ENCODE measurements at regions not wholly inside any gene's neighbourhood (a gene's known extent, or its start where the extent isn't known, plus 50 kb on each side); places are given as distances from the start of the nearest gene placed in this dataset.
"Not testable (repeated sequence)": the region's sequence is repeated elsewhere in the genome, so short reads cannot be mapped to it uniquely, and the experiment has no call there.

DNA sequence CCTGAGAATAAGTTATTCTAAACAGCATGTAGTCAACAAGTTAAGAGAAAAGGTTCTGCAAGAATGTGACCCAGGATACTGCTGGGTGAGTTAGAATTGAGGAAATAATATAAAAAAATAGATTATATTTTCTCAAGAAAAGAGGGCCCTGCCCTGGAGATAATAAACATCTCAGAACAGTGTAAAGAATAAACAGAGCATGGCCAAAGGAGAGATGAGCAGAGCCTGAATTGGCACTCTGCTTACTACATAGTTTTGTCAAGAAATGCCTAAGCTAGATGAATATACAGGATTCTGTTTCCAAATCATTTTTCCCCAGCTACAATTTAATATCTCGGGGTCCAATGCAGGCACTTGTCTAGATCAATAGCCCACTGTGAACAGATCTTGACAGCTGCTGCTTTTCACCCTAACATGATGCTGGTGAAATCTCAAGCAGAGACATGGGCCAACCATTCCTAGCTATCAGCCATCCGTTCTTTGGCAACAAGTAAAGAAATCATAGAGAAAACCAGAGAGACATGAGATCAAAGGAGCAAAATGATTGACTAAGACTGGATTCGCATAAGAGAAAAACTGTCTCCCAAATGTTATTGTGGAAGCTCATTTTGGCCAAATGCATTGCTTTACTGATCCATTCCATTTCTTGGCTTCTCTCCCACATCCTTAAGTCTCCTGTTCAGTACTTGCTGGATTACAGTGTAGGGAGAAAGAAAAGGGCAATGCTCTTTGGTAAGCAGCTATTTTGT lies 173.2 kb downstream of the PRELID2 start:
- DNase-seq = no peak
- ATAC-seq = no peak
- intact Hi-C loops (cut with micrococcal nuclease) = no loop called here

DNA sequence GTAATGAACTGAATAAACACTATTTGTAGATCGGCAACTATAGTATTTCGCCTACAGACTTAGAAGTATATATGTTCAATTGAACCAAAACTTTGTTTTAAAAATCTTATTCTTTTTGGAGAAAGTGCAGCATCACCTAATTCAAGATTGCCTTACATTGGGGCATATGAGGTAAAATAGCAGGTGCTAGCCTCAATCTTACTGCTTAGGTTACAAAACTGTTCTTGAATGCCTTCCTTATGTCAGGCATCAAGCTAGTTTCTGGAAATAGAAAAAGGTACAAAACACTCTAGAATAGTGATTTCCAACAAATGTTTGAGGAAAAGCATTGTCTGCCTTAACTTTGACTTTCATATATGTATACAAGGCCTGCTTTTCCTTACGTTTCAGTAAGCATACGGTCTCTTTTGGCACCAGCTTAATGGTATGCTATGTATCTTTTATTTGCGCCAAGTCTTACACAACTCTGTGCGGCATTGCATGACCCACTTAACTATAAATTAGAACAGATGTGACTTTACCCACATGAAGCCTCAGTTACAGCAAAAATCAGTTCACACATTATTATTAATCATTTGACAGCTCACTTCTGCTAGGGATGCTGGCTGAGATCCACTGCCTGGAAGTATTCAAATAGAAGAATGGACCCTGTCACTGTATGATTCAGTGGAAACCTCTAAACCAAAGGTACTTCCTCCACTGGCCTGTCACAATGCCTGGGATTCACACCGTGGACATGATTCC lies 174.1 kb downstream of the PRELID2 start:
- intact Hi-C loops (cut with micrococcal nuclease) = no loop called here
- ATAC-seq = no peak

DNA sequence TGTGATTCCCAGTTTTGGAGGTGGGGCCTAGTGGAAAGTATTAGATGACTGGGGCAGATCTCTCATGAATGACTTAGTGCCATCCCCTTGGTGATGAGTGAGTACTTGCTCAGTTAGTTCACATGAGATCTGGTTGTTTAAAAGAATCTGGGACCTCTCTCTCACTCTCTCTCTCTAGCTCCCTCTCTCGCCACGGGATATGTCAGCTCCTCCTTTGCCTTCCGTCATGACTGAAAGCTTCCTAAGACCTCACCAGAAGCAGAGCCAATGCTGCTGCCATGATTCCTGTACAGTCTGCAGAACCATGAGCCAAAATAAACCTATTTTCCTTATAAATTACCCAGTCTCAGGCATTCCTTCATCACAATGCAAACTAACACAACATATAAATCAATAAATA lies 176.7 kb downstream of the PRELID2 start:
- DNase-seq = no peak
- intact Hi-C loops (cut with micrococcal nuclease) = no loop called here
- ATAC-seq = no peak

More for the DNA sequence above, 174.1 kb downstream of the PRELID2 start:
- DNase-seq = no peak

DNA sequence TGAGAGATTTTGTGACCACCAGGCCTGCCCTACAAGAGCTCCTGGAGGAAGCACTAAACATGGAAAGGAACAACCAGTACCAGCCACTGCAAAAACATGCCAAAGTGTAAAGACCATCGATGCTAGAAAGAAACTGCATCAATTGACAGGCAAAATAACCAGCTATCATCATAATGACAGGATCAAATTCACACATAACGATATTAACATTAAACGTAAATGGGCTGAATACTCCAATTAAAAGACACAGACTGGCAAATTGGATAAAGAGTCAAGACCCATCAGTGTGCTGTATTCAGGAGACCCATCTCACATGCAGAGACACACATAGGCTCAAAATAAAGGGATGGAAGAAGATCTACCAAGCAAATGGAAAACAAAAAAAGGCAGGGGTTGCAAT lies 182.4 kb downstream of the PRELID2 start:
- intact Hi-C loops (cut with micrococcal nuclease); DNase-seq; ATAC-seq: not testable (repeated sequence)

DNA sequence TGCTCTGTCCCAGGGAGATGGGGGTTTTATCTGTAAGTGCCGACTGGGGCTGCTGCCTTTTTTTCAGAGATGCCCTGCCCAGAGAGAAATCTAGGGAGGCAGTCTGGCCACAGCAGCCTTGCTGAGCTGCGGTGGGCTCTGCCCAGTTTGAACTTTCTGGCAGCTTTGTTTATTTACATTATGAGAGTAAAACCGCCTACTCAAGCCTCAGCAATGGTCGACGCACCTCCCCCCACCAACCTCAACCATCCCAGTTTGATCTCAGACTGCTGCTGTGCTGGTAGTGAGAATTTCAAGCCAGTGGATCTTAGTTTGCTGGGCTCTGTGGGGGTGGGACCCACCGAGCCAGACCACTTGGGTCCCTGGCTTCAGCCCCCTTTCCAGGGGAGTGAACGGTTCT lies 188.0 kb downstream of the PRELID2 start:
- ATAC-seq; intact Hi-C loops (cut with micrococcal nuclease); DNase-seq: not testable (repeated sequence)

DNA sequence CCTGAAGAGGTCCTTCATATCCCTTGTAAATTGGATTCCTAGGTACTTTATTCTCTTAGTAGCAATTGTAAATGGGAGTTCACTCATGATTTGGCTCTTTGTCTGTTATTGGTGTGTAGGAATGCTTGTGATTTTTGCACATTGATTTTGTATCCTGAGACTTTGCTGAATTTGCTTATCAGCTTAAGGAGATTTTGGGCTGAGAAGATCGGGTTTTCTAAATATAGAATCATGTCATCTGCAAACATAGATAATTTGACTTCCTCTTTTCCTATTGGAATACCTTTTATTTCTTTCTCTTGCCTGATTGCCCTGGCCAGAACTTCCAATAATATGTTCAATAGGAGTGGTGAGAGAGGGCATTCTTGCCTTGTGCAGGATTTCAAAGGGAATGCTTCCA lies 191.9 kb downstream of the PRELID2 start:
- DNase-seq; ATAC-seq; intact Hi-C loops (cut with micrococcal nuclease): not testable (repeated sequence)

DNA sequence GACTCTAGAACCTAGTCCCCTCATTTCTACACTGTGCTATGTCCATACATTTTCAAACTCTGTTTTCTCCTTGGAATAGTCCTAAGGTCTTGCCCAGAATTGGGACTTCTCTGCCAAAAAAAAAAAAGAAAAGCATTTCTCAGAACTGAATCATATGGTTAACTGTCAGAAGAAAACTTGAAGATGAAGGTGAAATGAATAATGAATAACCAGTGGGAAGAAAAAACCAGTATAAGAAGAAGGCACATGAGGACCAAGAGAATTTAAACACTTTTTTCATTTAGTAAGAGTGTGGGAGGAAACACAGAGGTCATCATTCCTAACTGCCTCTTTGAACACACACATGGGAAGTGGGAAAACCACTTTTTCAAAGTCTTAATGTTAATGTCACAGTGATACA lies 197.7 kb downstream of the PRELID2 start:
- intact Hi-C loops (cut with micrococcal nuclease) = no loop called here
- ATAC-seq = no peak

DNA sequence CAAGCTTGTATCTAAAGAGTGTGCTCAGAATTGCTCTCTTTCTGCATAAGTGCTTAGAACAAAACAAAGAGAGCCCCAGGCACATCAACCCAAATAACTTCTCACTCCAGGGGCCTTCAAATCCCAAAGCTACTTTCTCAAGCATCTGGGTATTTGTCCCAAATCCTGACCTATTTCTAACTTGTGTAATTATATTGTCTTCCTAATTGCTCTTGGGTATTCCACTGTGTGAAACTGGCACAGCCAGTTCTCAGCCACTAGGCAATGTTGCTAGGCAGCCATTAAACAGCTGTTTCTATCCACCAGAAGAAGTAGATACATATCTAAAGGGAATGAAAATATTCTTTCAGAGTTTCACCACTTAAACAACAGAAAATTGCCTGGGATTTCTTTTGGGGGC lies 198.8 kb downstream of the PRELID2 start:
- no peak for ATAC-seq

More for the DNA sequence above, 197.7 kb downstream of the PRELID2 start:
- DNase-seq = no peak

DNA sequence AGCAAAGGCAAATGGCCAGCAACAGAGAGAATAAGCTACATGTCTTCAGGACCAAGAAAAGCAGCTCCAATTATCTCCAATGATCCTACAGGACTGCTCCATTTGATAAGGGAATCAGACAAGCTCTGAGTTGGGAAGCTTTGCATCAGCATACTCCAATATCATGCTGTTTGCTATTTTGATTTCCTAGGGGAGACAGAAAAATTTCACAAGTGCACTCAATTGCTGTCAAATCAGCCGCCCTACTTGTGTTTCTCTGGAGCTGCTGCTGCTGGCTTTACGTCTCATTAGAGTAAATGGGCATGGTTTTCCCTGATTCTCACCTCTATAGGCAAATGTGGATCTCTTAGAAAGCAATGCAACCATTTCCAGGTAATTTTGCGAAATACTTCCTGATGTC lies 201.7 kb downstream of the PRELID2 start:
- ATAC-seq (no peak), DNase-seq (no peak)
- intact Hi-C loops (cut with micrococcal nuclease) = no loop called here

More for the DNA sequence above, 198.8 kb downstream of the PRELID2 start:
- no peak for DNase-seq
- intact Hi-C loops (cut with micrococcal nuclease) = no loop called here

DNA sequence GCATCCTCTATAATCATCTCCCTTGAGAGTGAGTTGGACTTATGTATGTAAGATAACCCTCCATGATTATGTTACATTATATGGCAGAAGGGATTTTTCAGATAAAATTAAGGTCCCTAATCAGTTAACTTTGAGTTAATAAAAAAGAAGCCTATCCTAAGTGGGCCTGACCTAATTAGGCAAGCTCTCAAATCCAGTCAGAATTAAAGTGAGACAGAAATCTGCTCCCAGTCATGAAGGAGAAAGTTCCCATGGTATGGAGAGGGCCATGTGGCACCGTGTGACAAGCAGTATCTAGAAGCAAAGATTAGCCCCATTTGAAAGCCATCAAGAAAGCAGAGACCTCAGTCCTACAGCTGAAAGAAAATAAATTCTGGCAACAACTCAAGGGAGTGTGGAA lies 202.4 kb downstream of the PRELID2 start:
- no peak for ATAC-seq
- intact Hi-C loops (cut with micrococcal nuclease) = no loop called here
- no peak for DNase-seq

DNA sequence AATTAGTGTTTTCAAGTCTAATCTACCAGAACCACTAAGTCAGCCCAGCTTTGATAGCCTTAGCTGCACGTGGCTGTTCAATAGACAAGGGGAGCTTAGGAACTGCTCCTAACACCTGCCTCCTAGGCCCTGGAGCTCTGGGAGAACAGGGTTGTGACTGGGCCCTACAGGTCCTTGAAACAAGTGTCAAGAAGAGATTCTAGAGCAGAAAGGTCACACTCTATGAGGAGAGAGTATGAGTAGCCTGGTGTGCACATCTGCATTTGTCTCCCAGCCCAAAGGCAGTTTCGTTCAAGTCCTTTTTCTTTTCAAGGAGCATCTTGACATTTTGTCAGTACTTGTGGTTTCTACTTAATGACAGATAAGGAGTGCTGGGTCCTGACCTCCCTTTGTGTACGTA lies 206.1 kb downstream of the PRELID2 start:
- no peak for DNase-seq
- intact Hi-C loops (cut with micrococcal nuclease) = no loop called here
- ATAC-seq = no peak

DNA sequence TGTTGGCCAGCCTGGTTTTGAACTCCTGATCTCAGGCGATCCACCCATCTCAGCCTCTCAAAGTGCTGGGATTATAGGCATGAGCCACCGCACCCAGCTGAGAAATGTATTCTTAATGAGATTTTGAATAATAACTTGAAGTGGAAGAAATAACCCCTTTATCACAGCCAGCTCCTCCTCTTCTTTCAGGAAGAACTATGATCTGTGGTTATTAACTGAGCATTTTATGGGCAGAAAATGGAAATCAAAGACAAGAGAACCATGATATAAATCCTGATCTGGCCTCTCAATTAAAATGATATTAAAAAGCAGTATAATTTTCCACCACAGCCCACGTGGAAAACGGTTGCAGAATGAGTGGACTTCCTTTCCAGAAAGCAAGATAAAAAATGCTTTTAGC lies 206.6 kb downstream of the PRELID2 start:
- DNase-seq = no peak
- no peak for ATAC-seq
- intact Hi-C loops (cut with micrococcal nuclease) = no loop called here

DNA sequence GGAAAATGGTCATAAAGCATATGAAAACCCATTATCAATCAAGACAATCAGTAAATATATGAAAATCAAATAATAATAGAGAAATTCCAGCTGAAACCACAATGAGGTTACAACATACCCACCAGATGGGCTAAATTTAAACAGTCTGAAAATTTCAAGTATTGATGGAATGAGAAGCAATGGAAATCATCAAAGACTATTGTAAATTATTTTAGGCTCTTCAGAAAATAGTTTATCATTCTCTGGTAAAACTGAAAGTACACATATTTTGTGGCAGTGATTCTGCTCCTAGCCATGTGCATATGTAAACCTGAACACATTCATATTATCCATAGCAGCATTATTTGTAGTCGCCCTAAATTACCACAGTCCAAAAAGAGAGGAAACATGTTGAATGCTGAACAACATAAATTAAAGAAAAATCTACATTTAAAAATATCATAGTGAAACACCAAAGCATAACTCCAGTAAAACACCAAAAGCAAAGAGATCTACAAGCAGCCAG lies 215.3 kb downstream of the PRELID2 start:
- ATAC-seq = no peak
- intact Hi-C loops (cut with micrococcal nuclease) = no loop called here

DNA sequence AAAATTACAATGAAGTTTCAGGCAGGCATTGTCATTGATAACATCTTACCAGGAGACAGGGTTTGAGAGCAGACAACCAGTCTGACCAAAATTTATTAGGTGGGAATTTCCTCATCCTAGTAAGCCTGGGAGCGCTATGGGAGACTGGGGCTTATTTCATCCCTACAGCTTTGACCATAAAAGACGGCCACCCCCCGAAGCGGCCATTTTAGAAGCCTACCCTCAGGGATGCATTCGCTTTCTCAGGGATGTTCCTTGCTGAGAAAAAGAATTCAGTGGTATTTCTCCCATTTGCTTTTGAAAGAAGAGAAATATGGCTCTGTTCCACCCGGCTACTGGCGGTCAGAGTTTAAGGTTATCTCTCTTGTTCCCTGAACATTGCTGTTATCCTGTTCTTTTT lies 218.4 kb downstream of the PRELID2 start:
- intact Hi-C loops (cut with micrococcal nuclease); DNase-seq: not testable (repeated sequence)

More for the DNA sequence above, 215.3 kb downstream of the PRELID2 start:
- DNase-seq = no peak

DNA sequence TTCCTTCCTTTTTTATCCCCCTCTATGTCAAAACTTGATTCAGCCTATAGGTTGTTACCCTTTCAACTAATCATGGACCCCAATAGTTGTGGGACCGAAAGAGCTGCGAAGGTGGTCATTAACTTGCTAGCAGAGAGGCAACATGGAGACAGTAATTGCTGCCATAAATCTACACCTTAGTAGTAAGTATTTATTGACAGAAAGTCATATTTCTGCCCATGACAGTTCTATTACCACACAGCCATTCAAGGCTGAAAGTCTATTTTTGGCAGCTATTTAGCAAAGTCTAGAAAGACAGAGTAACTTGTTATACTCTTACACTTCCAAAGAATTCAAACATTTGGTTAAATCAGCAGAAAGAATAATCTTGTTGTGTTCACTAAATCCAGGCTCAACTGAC lies 236.2 kb downstream of the PRELID2 start:
- intact Hi-C loops (cut with micrococcal nuclease) = no loop called here
- DNase-seq (no peak), ATAC-seq (no peak)

More for the DNA sequence above, 218.4 kb downstream of the PRELID2 start:
- ATAC-seq = not testable (repeated sequence)

DNA sequence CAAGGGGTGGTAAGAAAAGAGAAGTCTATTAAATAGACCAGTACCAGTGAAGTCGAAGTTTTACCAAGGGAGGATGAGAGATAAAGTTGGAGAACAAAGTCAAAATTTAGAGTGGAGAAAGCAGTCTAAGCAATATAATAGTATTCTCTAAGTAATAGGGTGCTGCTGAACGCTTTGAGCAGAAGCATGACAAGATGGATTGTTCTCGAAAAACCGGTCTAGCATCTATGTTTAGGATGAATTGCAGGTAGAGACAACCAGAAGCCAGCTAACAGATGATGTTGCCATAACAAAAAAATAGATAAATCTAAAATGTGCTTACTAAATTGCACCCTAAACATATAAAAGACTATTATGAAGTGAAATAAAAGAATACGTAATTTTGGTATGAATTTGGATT lies 237.0 kb downstream of the PRELID2 start:
- no peak for DNase-seq
- intact Hi-C loops (cut with micrococcal nuclease) = no loop called here
- no peak for ATAC-seq

DNA sequence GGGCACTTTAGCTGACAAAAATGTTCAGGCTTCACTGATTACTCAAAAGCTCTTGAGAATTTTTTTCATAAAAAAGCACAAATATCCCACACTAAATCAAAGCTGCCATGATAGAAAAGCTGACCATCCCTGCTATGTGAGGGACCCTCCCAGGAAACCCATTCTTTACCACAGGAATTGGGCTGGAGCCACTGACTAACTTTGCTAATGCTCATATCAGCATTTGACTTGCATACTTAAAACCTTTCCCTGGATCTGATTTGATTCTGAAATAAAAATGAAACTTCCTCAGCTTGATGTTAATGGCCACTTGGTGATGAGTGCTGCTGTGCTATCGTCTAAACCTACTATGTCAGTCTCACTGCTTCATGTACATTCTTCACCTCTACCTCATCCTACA lies 243.6 kb downstream of the PRELID2 start:
- ATAC-seq (no peak), DNase-seq (no peak)
- intact Hi-C loops (cut with micrococcal nuclease) = no loop called here

DNA sequence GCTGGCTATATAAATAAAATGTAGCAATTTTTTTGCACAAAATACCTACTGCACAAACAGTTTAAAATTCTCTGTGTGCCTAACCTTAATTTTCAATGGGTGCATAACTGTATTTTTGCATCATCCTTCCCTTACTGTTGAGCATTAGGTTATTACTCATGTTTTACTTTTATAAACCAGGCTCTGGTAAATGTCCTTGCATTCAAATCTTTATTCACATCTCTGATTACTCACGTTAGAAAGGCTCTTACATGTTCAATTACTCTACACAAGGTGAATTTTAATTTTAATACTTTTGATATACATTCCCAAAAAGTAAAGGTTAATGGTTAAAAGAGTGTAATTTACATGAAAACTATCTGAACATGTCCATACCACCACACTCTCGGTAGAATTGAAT lies 246.1 kb downstream of the PRELID2 start:
- intact Hi-C loops (cut with micrococcal nuclease) = no loop called here
- no peak for ATAC-seq
- no peak for DNase-seq

DNA sequence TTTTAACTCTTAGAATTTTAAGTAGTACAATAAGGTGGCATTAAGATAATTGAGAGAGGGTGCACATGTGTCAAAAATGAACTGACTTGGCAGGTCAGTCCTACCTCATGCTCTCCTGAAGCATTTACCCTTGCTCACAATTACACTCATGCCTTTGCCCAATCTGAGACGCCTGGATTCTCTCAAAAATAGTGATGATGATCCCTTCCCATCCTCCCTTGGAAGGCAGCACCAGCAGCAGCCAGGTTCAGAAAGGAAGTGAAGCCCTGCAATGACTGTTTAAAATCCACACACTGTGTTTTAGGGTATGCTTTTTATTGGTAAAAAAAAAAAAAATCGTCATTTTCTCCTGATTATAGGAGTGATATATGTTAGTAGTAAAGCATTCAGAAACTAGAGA lies 246.6 kb downstream of the PRELID2 start:
- intact Hi-C loops (cut with micrococcal nuclease) = no loop called here
- DNase-seq = no peak
- ATAC-seq = no peak

DNA sequence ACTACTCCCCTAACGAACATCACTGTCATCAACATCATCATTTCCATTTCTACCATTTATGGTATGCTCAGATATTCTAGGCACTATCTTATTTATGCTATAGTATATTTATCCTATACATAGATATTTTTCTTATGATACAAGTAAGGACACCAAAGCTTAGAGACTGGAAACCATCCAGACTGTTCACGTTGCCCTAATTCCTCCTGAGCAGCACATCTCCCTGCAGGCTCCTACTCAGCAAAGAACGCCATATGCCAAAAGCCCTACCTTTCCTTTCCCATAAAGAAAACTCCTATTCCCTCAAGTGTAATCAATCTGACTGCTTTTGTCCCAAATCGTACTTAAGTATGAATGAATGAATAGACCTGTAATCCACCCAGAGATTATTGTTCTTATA lies 247.0 kb downstream of the PRELID2 start:
- intact Hi-C loops (cut with micrococcal nuclease) = no loop called here
- no peak for DNase-seq
- ATAC-seq = no peak
